Spleen (tissue), 7 donors: ENCODE measurements at regions not wholly inside any gene's neighbourhood (a gene's known extent, or its start where the extent isn't known, plus 50 kb on each side); places are given as distances from the start of the nearest gene placed in this dataset.

Experiments used
- POLR2A ChIP-seq, 3 donors: fragments of 450-650 bp; IDR thresholded peaks; one replicate each; pipeline ENCODE4 v1.5.1; 2017; ENCODE audit warnings: antibody characterized with exemption in 3 of 3, mild to moderate bottlenecking in 1 of 3
- POLR2AphosphoS5 ChIP-seq, 3 donors: sonication (generic); formaldehyde crosslinking; IDR thresholded peaks; one replicate each; pipeline ENCODE4 v1.5.1; 2017; ENCODE audit warnings: antibody characterized with exemption in 3 of 3
- TF ChIP-seq, protein P1 (sequence below), 11 experiments: fragments of 200-600 bp in 7 of 11; fragments of 450-650 bp in 4 of 11; sonication (generic) in 4 of 11; IDR thresholded peaks in 8 of 11; conservative IDR thresholded peaks in 3 of 11; 1 replicate in 7 of 11; 2 replicates in 4 of 11; pipeline versions ENCODE4 v1.4.0 to v1.8.0; 2016 to 2021; ENCODE audit warnings: antibody characterized with exemption in 11 of 11, inconsistent platforms in 4 of 11, mild to moderate bottlenecking in 1 of 11
- donor health status: DM: no; HTN: no; CAD: no; lungs with moderate emphysema.
- donor health status: DM: no; HTN: no; CAD: no.
- donor health status: DM: no; HTN: no; CAD: no.

DNA sequence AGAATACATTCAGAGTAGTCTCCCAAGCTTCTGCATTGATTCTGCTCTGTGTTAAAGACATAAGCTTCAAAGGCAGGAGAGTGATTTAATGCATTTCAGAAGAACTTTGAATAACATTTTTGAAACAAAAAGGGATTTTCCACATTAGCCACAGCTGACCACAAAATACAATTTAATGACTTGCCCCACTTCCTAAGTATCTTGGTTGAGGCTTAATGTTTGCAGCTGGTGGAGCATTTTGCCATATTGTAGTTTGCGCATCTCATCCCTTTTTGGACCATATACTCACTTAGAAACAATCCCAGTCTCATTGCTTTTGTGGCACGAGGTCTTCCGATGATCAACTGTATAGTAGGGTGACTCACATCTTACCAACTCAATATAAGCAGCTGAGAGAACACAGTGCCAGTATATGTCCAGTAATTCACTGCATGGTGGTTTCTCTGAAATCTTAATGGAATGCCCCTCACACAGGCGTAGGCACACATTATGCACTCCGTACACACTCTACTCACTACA lies 455.8 kb upstream of the PTGER4 start:
- TF ChIP-seq, protein P1, sequence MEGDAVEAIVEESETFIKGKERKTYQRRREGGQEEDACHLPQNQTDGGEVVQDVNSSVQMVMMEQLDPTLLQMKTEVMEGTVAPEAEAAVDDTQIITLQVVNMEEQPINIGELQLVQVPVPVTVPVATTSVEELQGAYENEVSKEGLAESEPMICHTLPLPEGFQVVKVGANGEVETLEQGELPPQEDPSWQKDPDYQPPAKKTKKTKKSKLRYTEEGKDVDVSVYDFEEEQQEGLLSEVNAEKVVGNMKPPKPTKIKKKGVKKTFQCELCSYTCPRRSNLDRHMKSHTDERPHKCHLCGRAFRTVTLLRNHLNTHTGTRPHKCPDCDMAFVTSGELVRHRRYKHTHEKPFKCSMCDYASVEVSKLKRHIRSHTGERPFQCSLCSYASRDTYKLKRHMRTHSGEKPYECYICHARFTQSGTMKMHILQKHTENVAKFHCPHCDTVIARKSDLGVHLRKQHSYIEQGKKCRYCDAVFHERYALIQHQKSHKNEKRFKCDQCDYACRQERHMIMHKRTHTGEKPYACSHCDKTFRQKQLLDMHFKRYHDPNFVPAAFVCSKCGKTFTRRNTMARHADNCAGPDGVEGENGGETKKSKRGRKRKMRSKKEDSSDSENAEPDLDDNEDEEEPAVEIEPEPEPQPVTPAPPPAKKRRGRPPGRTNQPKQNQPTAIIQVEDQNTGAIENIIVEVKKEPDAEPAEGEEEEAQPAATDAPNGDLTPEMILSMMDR (IDR thresholded peaks at IDR 0.05 in 8 of 11, conservative IDR thresholded peaks at IDR 0.05 in 3 of 11) = no peak
- TF ChIP-seq POLR2AphosphoS5 (IDR thresholded peaks at IDR 0.05) (no peak), POLR2A (IDR thresholded peaks at IDR 0.05) (no peak)
